DND-41 (cell line): ENCODE measurements at regions not wholly inside any gene's neighbourhood (a gene's known extent, or its start where the extent isn't known, plus 50 kb on each side); places are given as distances from the start of the nearest gene placed in this dataset.

Experiments
- ATAC-seq: fragments of 200-7000 bp; cut with Tn5 transposase; 3 replicates; pipeline ENCODE4 v1.9.1; 2021; ENCODE audit warnings: low read depth; ENCODE audit not compliant: insufficient read depth
- DNase-seq: peaks from one replicate; pipeline ENCODE4 v3.0.0-alpha.2; 2020
- H2AFZ ChIP-seq: 2 replicates; pipeline ENCODE4 v1.6.0; 2012; ENCODE audit warnings: low read depth, low read length
- H3K27ac ChIP-seq: 2 replicates; pipeline ENCODE4 v1.5.1; 2012; ENCODE audit warnings: low read length, inconsistent platforms
- H3K27me3 ChIP-seq: fragments of 200-600 bp; sonication (generic); 2 replicates; pipeline ENCODE4 v1.6.0; 2012; ENCODE audit warnings: low read length, mild to moderate bottlenecking, inconsistent platforms; ENCODE audit not compliant: insufficient read depth, poor library complexity
- H3K36me3 ChIP-seq: 2 replicates; pipeline ENCODE4 v1.5.1; 2012; ENCODE audit warnings: low read length, inconsistent platforms; ENCODE audit not compliant: insufficient read depth
- H3K4me1 ChIP-seq: 2 replicates; pipeline ENCODE4 v1.5.1; 2012; ENCODE audit warnings: mild to moderate bottlenecking, low read length; ENCODE audit not compliant: insufficient read depth
- H3K4me2 ChIP-seq: 2 replicates; pipeline ENCODE4 v1.6.0; 2012; ENCODE audit warnings: mild to moderate bottlenecking, moderate library complexity, low read length, inconsistent platforms; ENCODE audit not compliant: insufficient read depth
- H3K4me3 ChIP-seq, 2 experiments: fragments of 200-600 bp in 1 of 2; shearing (Covaris generic) in 1 of 2; 2 replicates each; pipeline ENCODE4 v1.5.1; 2012 to 2016; ENCODE audit warnings: inconsistent platforms in 2 of 2, low read length in 2 of 2, mild to moderate bottlenecking in 2 of 2, low read depth in 1 of 2, moderate library complexity in 1 of 2
- H3K79me2 ChIP-seq: 2 replicates; pipeline ENCODE4 v1.6.0; 2012; ENCODE audit warnings: low read length, inconsistent platforms; ENCODE audit not compliant: insufficient read depth
- H3K9ac ChIP-seq: 2 replicates; pipeline ENCODE4 v1.6.0; 2012; ENCODE audit warnings: low read depth, mild to moderate bottlenecking, inconsistent platforms, low read length, moderate library complexity
- H3K9me3 ChIP-seq: 2 replicates; pipeline ENCODE4 v1.5.1; 2012; ENCODE audit warnings: low read length, moderate library complexity, mild to moderate bottlenecking, inconsistent platforms; ENCODE audit not compliant: insufficient read depth, severe bottlenecking
- H4K20me1 ChIP-seq: 2 replicates; pipeline ENCODE4 v1.6.0; 2012; ENCODE audit warnings: low read length; ENCODE audit not compliant: insufficient read depth
- CTCF ChIP-seq: IDR thresholded peaks from 2 replicates; pipeline ENCODE4 v1.5.1; 2012; ENCODE audit warnings: borderline replicate concordance, low read length, moderate library complexity, mild to moderate bottlenecking; ENCODE audit not compliant: poor library complexity, severe bottlenecking; ENCODE audit errors: extremely low read depth
- EZH2 ChIP-seq: IDR thresholded peaks from 3 replicates; pipeline ENCODE4 v1.6.1; 2012; ENCODE audit warnings: borderline replicate concordance, low read depth, mild to moderate bottlenecking, moderate library complexity, low read length, inconsistent platforms; ENCODE audit not compliant: severe bottlenecking

- no peak overlapping the region for H3K9ac ChIP-seq
- no peaks in the 10 kb centered on the region for H3K9me3 ChIP-seq
These were observed 149.4 kb upstream of the CHRDL1 start for GRCh38 chrX:110944751-110945675.

GRCh38 chrX:110944311-110944750 is 148.7 kb upstream of the CHRDL1 start:
- Histone ChIP-seq H3K4me3 (no peak overlapping the region), H3K4me1 (no peaks in the 10 kb centered on the region), H3K27me3 (no peaks in the 10 kb centered on the region), H3K36me3 (no peaks in the 10 kb centered on the region), H3K79me2 (no peaks in the 10 kb centered on the region), H2AFZ (no peak overlapping the region), H3K4me2 (no peak overlapping the region), H3K9me3 (no peaks in the 10 kb centered on the region), H3K27ac (no peak overlapping the region), H4K20me1 (no peaks in the 10 kb centered on the region), H3K9ac (no peak overlapping the region)
- TF ChIP-seq CTCF: no peak
- no peak for TF ChIP-seq EZH2
- DNase-seq (no peak), ATAC-seq (no peak)

More at GRCh38 chrX:110944751-110945675, 149.4 kb upstream of the CHRDL1 start:
- Histone ChIP-seq H4K20me1 (no peaks in the 10 kb centered on the region), H3K36me3 (no peaks in the 10 kb centered on the region), H3K27me3 (no peaks in the 10 kb centered on the region), H3K4me1 (no peaks in the 10 kb centered on the region), H3K79me2 (no peaks in the 10 kb centered on the region), H3K4me3 (no peak overlapping the region), H3K27ac (no peak overlapping the region), H3K4me2 (no peak overlapping the region), H2AFZ (no peak overlapping the region)
- DNase-seq (no peak), ATAC-seq (no peak)
- no peak for TF ChIP-seq CTCF
- TF ChIP-seq EZH2: no peak

- no peaks in the 10 kb centered on the region for H3K27me3 ChIP-seq
- no peaks in the 10 kb centered on the region for H3K36me3 ChIP-seq
- no peaks in the 10 kb centered on the region for H4K20me1 ChIP-seq
- no peak overlapping the region for H3K4me3 ChIP-seq
- ATAC-seq: no peak
- no peak overlapping the region for H3K9ac ChIP-seq
- H2AFZ ChIP-seq: no peak overlapping the region
- H3K9me3 ChIP-seq: no peaks in the 10 kb centered on the region
- H3K79me2 ChIP-seq: no peaks in the 10 kb centered on the region
- H3K4me2 ChIP-seq: no peak overlapping the region
- TF ChIP-seq EZH2 (no peak), CTCF (no peak)
- H3K4me1 ChIP-seq: no peaks in the 10 kb centered on the region
- no peak overlapping the region for H3K27ac ChIP-seq
- no peak for DNase-seq
These were observed 146.3 kb upstream of the CHRDL1 start for GRCh38 chrX:110941906-110942305.
